ENCODE measurements at regions not wholly inside any gene's neighbourhood (a gene's known extent, or its start where the extent isn't known, plus 50 kb on each side); places are given as distances from the start of the nearest gene placed in this dataset.

DNA sequence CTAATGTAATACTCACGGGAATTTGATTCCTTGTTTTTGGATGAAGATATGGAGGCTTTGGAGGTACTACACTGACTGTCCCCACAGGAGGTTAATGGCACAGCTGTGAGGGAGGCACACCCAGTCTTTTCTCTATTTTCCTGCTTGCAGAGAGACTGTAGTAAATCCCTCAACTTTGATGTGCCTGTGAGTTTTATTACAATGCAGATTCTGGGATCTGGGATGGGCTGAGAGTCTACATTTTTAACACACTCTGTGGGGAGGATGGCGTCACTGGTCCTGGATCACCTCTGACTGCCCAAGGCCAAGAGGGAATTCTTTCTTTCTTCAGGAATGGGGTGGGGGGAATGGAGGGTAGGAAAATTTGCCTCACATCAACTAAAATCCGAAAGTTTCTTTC, 80.2 kb upstream of the NTM start:
- H3K27me3 ChIP-seq: no peaks in the 10 kb centered on the region
- no peaks in the 10 kb centered on the region for H3K9me3 ChIP-seq (replicated peaks)
- no peaks in the 10 kb centered on the region for H3K4me1 ChIP-seq
- H3K4me3 ChIP-seq: no peak overlapping the region
- no peaks in the 10 kb centered on the region for H3K36me3 ChIP-seq
- no peak for DNase-seq
- no peak overlapping the region for H3K27ac ChIP-seq

DNA sequence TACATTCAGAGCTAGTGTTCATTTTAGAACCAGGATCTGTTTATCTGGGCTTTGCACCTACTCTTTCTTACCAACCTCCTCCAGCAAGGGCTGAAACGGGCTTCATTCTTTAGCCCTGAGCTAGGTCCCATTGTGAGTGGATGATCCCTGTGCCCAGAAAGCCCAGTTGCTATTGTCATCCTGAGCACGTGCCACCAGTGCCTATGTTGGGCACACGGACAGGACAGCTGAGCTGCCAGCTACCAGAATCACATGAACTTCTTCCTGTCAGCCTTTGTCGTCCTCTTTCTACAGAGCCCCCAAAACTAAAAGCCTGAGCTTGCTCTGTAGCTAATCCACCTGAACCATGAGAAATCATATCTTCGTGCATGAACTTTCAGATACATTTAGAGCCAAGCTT, 74.4 kb upstream of the NTM start:
- no peak for DNase-seq
- Histone ChIP-seq H3K4me3 (no peak overlapping the region), H3K27me3 (no peaks in the 10 kb centered on the region), H3K4me1 (no peaks in the 10 kb centered on the region), H3K36me3 (no peaks in the 10 kb centered on the region), H3K27ac (no peak overlapping the region), H3K9me3 (replicated peaks) (no peaks in the 10 kb centered on the region)

DNA sequence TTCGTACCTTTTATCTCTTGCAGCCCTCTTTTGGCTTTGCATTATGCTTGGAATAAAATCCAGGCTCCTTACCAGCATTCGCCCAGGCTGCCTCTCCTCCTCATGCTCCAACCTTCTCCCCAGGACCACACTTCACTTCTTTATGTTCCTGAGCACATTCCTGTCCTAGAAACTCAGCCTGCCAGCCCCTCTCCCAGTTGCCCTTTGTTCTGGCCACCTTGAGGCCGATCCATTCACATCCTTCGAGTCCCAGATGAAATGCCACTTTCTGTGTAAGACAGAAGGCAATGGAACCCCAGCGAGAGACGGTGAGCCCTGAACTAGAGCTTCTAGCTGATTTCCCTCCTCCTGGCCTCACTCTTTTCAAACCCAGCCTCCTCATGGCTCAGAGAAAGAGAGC, 73.0 kb upstream of the NTM start:
- no peak overlapping the region for H3K27ac ChIP-seq
- no peaks in the 10 kb centered on the region for H3K27me3 ChIP-seq
- DNase-seq: no peak
- no peaks in the 10 kb centered on the region for H3K4me1 ChIP-seq
- no peaks in the 10 kb centered on the region for H3K9me3 ChIP-seq (replicated peaks)
- H3K4me3 ChIP-seq: no peak overlapping the region
- H3K36me3 ChIP-seq: no peaks in the 10 kb centered on the region

DNA sequence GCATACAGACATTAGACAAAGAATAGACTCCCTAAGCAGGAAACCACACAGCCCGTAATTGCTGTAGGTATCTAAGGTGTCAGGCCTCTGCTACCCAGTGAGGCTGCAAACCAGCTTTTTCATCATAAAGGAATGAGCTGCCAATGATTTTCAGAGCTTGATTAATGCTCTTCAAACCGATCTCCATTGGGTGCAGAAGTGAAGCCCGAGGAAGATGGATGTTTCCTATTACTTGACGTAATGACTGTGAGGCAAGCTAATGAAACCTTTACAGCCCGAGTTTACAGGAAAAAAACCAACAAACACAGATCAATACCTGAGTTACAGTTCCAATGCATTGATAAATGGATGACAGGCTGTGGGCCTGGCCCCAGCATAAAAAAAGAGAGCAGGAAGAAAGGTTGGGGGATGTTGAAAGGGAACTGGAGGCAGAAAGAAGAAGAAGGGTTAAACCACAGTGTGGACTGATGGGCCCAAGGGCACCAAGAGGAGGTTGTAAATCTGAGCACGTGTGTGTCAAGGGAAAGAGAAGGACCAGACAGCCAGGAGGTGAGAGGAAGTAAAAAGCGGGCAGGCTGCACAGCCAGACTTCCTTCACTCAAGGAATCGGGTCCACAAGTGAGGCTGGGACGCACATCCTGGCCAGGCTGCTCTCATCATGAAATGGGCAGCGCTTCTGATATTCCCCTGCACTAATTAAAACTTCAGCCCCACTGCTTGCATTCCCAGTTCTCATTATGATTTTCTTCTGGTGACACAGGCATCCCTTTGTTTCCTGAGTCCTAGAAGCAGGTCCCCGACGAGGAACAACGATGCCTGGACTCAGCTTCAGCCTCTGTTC, 70.6 kb upstream of the NTM start:
- Histone ChIP-seq H3K9me3 (replicated peaks) (no peaks in the 10 kb centered on the region), H3K27me3 (no peaks in the 10 kb centered on the region)
- DNase-seq: no peak

DNA sequence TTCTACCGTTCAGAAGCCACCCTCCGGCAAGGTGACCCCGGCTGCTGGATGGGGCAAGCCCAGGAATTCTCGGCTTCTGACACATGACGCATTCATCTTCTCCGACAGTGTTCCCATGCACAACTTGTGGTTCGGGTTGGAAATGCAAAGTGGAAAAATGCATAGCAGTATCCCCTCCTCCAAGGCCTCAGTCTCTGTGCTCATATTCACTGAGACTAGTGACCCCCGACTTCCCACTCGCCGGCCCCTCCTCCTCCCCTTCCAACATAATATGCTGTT, 70.0 kb upstream of the NTM start:
- H3K27ac ChIP-seq: no peak overlapping the region
- no peaks in the 10 kb centered on the region for H3K27me3 ChIP-seq

More for the DNA sequence above, 70.6 kb upstream of the NTM start:
- H3K27ac ChIP-seq: no peak overlapping the region
- no peak overlapping the region for H3K4me3 ChIP-seq
- H3K4me1 ChIP-seq: no peaks in the 10 kb centered on the region
- H3K36me3 ChIP-seq: no peaks in the 10 kb centered on the region

DNA sequence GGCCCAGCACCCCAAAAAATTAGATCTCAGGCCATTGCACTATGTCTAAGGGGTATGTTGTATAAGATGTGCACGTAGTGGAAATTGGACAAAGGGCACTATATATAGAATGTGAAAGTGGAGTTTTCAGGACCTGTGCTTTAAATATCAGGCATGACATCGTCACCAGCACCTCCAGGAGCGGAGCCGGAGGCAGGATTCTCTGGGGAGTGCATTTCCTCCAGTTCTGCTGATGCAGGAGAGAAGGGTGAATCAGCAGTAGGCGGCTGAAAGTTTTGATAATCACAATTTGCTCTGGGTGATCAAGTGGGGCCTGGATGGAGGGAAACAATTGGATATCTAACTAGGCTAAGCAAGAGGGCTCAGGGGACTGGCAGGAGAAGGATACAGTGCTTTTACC, 69.1 kb upstream of the NTM start:
- no peak for DNase-seq
- no peaks in the 10 kb centered on the region for H3K27me3 ChIP-seq

More for the DNA sequence above, 70.0 kb upstream of the NTM start:
- H3K36me3 ChIP-seq: no peaks in the 10 kb centered on the region
- no peaks in the 10 kb centered on the region for H3K4me1 ChIP-seq
- H3K4me3 ChIP-seq: no peak overlapping the region
- no peak for DNase-seq
- H3K9me3 ChIP-seq (replicated peaks): no peaks in the 10 kb centered on the region

DNA sequence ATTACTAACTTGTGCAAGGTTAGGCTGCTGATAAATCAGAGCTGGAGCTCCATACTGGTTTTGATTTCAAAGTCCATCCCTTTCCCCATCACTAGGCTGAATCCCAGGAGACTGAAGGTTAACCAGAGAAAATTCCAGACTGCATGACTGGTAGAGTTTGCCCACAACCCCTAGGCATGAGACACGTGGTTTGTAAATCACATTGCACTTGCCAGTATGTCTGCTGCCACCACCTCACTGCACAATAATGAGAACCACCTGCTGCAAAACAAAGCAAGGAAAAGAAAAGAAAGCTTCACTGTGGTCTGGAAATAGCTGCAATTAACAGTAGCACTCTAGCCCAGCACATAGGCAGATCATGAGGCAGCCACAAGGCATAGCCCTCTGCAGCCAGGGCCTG, 67.6 kb upstream of the NTM start:
- H3K27me3 ChIP-seq: no peaks in the 10 kb centered on the region
- H3K9me3 ChIP-seq (replicated peaks): no peaks in the 10 kb centered on the region
- DNase-seq: no peak
- H3K4me1 ChIP-seq: no peaks in the 10 kb centered on the region
- H3K36me3 ChIP-seq: no peaks in the 10 kb centered on the region
- H3K4me3 ChIP-seq: no peak overlapping the region
- H3K27ac ChIP-seq: no peak overlapping the region

More for the DNA sequence above, 69.1 kb upstream of the NTM start:
- no peak overlapping the region for H3K27ac ChIP-seq
- no peaks in the 10 kb centered on the region for H3K4me1 ChIP-seq
- H3K9me3 ChIP-seq (replicated peaks): no peaks in the 10 kb centered on the region
- no peaks in the 10 kb centered on the region for H3K36me3 ChIP-seq
- no peak overlapping the region for H3K4me3 ChIP-seq

DNA sequence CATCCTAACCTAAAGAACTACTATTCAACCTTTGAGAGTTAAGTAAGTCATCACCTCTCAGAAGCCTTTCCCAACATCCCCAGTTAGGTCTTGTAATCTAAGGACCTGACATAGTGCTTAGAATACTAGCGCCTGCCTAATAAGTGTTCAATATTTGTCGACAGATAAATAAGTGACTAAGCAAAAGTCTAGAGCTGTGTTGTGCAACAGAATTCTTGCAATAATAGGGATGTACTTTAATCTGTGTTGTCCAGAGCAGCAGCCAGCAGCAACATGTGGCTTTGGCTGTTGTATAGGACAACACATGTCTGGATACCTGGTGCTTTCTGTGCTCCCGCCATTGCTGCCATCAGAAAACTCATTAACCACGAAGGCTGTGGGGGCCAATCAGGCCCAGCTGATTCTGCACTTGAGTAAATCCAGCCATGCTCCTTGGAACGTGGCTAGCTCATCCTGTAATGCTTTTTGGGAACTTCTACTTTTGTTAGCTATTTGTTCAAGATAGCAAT, 66.8 kb upstream of the NTM start:
- no peaks in the 10 kb centered on the region for H3K27me3 ChIP-seq
- H3K36me3 ChIP-seq: no peaks in the 10 kb centered on the region
- no peak for DNase-seq

DNA sequence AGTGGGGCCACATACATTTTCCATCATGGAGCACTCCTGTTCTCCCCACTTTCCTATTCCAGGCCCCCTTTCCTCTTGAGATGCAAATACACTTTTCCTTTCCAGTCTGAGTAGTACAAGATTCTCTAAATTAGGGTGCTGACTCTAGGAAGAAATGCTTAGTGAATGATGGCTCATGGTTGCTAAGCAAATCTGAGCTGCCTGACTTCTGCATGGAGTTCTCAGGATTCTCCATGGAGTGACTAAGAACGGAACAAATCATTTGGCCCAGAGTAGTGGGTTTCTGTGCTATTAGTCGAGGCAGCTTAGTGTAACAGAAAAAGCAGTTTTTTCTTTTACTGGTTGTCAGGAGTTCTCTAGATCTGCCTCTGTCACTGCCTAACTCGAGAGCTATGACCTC, 65.4 kb upstream of the NTM start:
- Histone ChIP-seq H3K27ac (no peak overlapping the region), H3K9me3 (replicated peaks) (no peaks in the 10 kb centered on the region), H3K4me3 (no peak overlapping the region), H3K36me3 (no peaks in the 10 kb centered on the region), H3K4me1 (no peaks in the 10 kb centered on the region), H3K27me3 (no peaks in the 10 kb centered on the region)
- DNase-seq: no peak

More for the DNA sequence above, 66.8 kb upstream of the NTM start:
- H3K9me3 ChIP-seq (replicated peaks): no peaks in the 10 kb centered on the region
- no peak overlapping the region for H3K27ac ChIP-seq
- no peak overlapping the region for H3K4me3 ChIP-seq
- H3K4me1 ChIP-seq: no peaks in the 10 kb centered on the region

DNA sequence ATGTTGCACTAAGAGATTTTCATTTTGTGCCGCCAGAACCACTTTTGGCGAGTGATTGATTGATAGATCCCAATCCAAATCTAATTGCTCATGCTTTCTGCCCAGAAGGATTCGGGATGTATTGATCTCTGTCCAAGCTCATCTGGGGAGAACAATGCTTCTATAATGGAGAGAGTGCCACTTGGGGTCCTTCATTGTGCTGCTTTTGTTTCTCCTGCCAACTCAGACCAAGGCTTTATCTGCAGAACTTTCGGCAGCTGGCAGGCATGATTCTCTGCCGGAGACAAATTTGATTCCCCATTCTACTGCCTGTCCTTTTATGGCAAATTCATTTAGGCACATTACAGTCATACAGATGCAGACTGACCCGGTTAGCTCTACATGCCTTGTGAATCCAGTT, 62.9 kb upstream of the NTM start:
- Histone ChIP-seq H3K4me3 (no peak overlapping the region), H3K27ac (no peak overlapping the region), H3K9me3 (replicated peaks) (no peaks in the 10 kb centered on the region), H3K36me3 (no peaks in the 10 kb centered on the region), H3K27me3 (no peaks in the 10 kb centered on the region), H3K4me1 (no peaks in the 10 kb centered on the region)
- no peak for DNase-seq

DNA sequence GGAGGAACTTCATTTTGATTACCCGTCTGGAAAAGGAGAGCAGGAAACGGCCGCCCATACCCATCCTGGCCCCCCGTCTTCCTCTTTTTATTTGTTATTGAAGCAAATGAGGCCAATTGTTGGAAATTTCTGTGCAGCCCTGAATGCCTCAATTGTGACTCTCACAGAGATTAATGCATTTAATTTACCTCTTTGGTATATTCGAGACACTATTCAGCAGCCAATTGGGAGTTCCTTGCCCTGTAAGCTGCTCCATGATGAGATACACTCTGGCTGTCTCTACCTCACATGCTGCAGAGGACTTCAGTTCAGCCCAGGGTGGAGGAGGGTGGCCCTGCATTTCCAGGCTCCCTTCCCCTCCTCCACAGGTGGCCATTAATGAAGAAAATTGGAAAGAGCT, 60.6 kb upstream of the NTM start:
- H3K4me3 ChIP-seq: no peak overlapping the region
- no peak for DNase-seq
- H3K27ac ChIP-seq: no peak overlapping the region
- no peaks in the 10 kb centered on the region for H3K9me3 ChIP-seq (replicated peaks)
- H3K27me3 ChIP-seq: no peaks in the 10 kb centered on the region
- H3K36me3 ChIP-seq: no peaks in the 10 kb centered on the region
- no peaks in the 10 kb centered on the region for H3K4me1 ChIP-seq

DNA sequence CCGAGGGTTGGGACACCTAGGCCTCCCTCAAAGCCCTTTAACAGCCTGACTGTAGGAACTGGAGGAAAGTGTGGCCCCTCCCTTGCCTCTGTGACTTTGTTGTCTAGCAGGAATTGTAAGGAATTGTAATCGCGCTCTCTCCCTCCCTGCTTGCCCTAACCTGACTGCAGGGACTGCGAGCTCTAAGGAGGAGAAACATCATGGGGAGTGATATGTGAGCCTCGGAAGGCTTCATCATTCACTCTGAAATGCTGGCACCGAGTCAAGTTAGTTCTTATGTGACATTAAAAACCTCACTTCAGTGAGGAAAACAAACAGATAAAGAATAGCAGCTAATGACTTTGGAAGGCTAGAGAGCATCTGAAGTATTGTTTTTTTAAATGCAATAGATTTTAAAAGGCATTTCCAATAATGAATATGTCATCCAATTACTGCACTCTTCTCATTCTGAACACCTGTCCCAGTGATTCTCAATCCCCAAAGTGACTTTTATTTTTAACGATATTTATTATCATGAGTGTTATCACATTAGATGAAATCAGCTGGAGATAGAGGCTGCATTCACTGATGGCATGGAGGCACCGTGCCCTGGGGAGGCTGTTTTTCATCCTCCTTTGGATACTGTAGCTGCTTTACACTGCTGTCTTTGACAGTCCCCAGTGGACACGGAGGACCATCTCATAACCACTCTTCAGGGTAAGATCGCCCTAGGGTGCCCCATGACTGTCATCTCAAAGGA, 58.5 kb upstream of the NTM start:
- Histone ChIP-seq H3K4me1 (no peaks in the 10 kb centered on the region), H3K36me3 (no peaks in the 10 kb centered on the region), H3K27me3 (no peaks in the 10 kb centered on the region), H3K9me3 (replicated peaks) (no peaks in the 10 kb centered on the region), H3K4me3 (no peak overlapping the region), H3K27ac (no peak overlapping the region)
- DNase-seq: no peak

Data from SJCRH30 (cell line).